ENCODE measurements at regions not wholly inside any gene's neighbourhood (a gene's known extent, or its start where the extent isn't known, plus 50 kb on each side); places are given as distances from the start of the nearest gene placed in this dataset.

- TF ChIP-seq MAX (IDR thresholded peaks at IDR 0.05) (no peak), RAD21 (IDR thresholded peaks at IDR 0.05; ENCODE audit: low read depth) (no peak), TCF12 (IDR thresholded peaks at IDR 0.05; ENCODE audit: low read depth) (no peak), ZBTB7A (IDR thresholded peaks at IDR 0.05; ENCODE audit: low read depth) (no peak)
These were observed 280.5 kb downstream of the TLL1 start for GRCh38 chr4:166153548-166153947.

- no peak for TF ChIP-seq FOXM1 (IDR thresholded peaks at IDR 0.05; ENCODE audit: borderline replicate concordance, low read depth)
- TF ChIP-seq, protein P1, sequence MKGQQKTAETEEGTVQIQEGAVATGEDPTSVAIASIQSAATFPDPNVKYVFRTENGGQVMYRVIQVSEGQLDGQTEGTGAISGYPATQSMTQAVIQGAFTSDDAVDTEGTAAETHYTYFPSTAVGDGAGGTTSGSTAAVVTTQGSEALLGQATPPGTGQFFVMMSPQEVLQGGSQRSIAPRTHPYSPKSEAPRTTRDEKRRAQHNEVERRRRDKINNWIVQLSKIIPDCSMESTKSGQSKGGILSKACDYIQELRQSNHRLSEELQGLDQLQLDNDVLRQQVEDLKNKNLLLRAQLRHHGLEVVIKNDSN (IDR thresholded peaks at IDR 0.05) = no peak
- no peak for TF ChIP-seq RAD21 (IDR thresholded peaks at IDR 0.05; ENCODE audit: low read depth)
- TF ChIP-seq CEBPB (IDR thresholded peaks at IDR 0.05) = no peak
- TF ChIP-seq CREB1 (IDR thresholded peaks at IDR 0.05; ENCODE audit: low read depth) = no peak
- TF ChIP-seq MAX (IDR thresholded peaks at IDR 0.05) = no peak
- no peak for TF ChIP-seq TEAD4 (IDR thresholded peaks at IDR 0.05)
- no peak for TF ChIP-seq TCF12 (IDR thresholded peaks at IDR 0.05; ENCODE audit: low read depth)
- TF ChIP-seq EP300 (IDR thresholded peaks at IDR 0.05; ENCODE audit: borderline replicate concordance) = no peak
- no peak for TF ChIP-seq EGR1 (IDR thresholded peaks at IDR 0.05)
- TF ChIP-seq ZBTB7A (IDR thresholded peaks at IDR 0.05; ENCODE audit: low read depth) = no peak
- no peak for TF ChIP-seq REST (IDR thresholded peaks at IDR 0.05; ENCODE audit: low read depth)
- TF ChIP-seq NFIC (IDR thresholded peaks at IDR 0.05) = no peak
- no peak for TF ChIP-seq YY1 (IDR thresholded peaks at IDR 0.05; ENCODE audit: low read depth)
These were observed 289.3 kb downstream of the TLL1 start for GRCh38 chr4:166162327-166162726.

DNA sequence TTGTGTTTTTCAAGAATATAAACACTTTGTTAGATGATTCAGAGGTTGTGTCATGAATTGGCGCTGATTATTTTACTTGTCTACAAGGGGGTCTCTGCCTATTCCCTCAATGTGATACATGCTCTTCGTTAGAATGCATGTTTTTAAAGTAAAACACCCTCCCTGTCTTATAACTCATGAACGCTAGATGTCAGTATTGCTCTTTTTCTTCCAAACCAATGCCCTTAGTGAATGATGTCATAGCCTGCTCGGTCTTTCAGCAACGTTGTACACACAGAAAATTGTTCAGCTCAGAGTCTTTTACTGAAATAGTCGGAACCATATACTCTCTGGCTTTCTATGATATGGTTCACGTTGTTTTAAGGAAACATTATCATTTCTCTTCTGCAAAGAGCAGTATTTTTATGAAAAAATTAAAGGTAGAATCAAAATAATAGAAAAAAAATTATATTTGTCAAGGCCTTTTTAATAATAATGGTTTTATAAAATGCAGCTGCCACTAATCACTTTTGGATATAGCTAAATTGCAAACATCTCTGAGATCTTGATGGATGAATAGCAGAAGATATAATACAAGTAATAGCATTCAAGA lies 292.9 kb downstream of the TLL1 start:
- no peak for TF ChIP-seq TEAD4 (IDR thresholded peaks at IDR 0.05)
- TF ChIP-seq RAD21 (IDR thresholded peaks at IDR 0.05; ENCODE audit: low read depth) = peak; percentile 95

GRCh38 chr4:166169111-166169510 lies 296.1 kb downstream of the TLL1 start:
- TF ChIP-seq RAD21 (IDR thresholded peaks at IDR 0.05; ENCODE audit: low read depth) (peak; percentile 52), NFIC (IDR thresholded peaks at IDR 0.05) (no peak)

DNA sequence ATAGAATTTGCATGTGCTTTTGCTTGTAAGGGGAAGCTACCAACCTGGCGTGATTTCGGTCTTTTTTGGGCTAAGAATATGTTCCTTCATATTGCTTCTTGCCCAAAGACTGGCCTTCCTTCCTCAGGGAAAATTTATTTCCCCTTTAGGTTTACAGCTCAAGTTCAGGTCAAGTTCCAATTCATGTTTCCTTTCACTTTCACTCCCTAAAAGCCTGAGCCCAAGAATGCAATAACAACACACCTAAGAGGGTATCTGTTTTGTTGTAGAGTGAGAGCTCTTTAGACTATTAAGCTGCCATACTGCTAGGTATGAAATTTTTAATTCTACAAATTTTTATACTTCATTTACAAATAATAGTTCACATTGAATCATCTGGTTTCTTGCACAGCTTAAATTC lies 299.6 kb downstream of the TLL1 start:
- TF ChIP-seq FOXM1 (IDR thresholded peaks at IDR 0.05; ENCODE audit: borderline replicate concordance, low read depth) (no peak), CREB1 (IDR thresholded peaks at IDR 0.05; ENCODE audit: low read depth) (no peak), CEBPB (IDR thresholded peaks at IDR 0.05) (no peak), TAF1 (IDR thresholded peaks at IDR 0.05; ENCODE audit: low read depth) (no peak), ZBTB7A (IDR thresholded peaks at IDR 0.05; ENCODE audit: low read depth) (no peak), MAX (IDR thresholded peaks at IDR 0.05) (no peak), TCF12 (IDR thresholded peaks at IDR 0.05; ENCODE audit: low read depth) (no peak), NFIC (IDR thresholded peaks at IDR 0.05) (no peak), EGR1 (IDR thresholded peaks at IDR 0.05) (no peak), YY1 (IDR thresholded peaks at IDR 0.05; ENCODE audit: low read depth) (no peak), TEAD4 (IDR thresholded peaks at IDR 0.05) (no peak), EP300 (IDR thresholded peaks at IDR 0.05; ENCODE audit: borderline replicate concordance) (no peak), REST (IDR thresholded peaks at IDR 0.05; ENCODE audit: low read depth) (no peak)

GRCh38 chr4:166174717-166175490 lies 301.9 kb downstream of the TLL1 start:
- no peak for TF ChIP-seq TEAD4 (IDR thresholded peaks at IDR 0.05)
- no peak for TF ChIP-seq ZBTB7A (IDR thresholded peaks at IDR 0.05; ENCODE audit: low read depth)
- no peak for TF ChIP-seq REST (IDR thresholded peaks at IDR 0.05; ENCODE audit: low read depth)
- no peak for TF ChIP-seq EGR1 (IDR thresholded peaks at IDR 0.05)
- TF ChIP-seq FOXM1 (IDR thresholded peaks at IDR 0.05; ENCODE audit: borderline replicate concordance, low read depth) = no peak
- TF ChIP-seq YY1 (IDR thresholded peaks at IDR 0.05; ENCODE audit: low read depth) = no peak
- no peak for TF ChIP-seq RAD21 (IDR thresholded peaks at IDR 0.05; ENCODE audit: low read depth)
- no peak for TF ChIP-seq CEBPB (IDR thresholded peaks at IDR 0.05)
- TF ChIP-seq NFIC (IDR thresholded peaks at IDR 0.05) = no peak
- TF ChIP-seq, protein P1 (IDR thresholded peaks at IDR 0.05) = no peak
- TF ChIP-seq TCF12 (IDR thresholded peaks at IDR 0.05; ENCODE audit: low read depth) = no peak
- TF ChIP-seq CREB1 (IDR thresholded peaks at IDR 0.05; ENCODE audit: low read depth) = no peak
- no peak for TF ChIP-seq MAX (IDR thresholded peaks at IDR 0.05)
- no peak for TF ChIP-seq EP300 (IDR thresholded peaks at IDR 0.05; ENCODE audit: borderline replicate concordance)
- TF ChIP-seq TAF1 (IDR thresholded peaks at IDR 0.05; ENCODE audit: low read depth) = no peak

Measured in Ishikawa (cell line).